ENCODE measurements at regions not wholly inside any gene's neighbourhood (a gene's known extent, or its start where the extent isn't known, plus 50 kb on each side); places are given as distances from the start of the nearest gene placed in this dataset.

- TF ChIP-seq CTCF (IDR thresholded peaks at IDR 0.05) = no peak
- no peak for TF ChIP-seq EP300 (IDR thresholded peaks at IDR 0.05)
Measured at GRCh38 chrX:4735299-4735698, 1021.9 kb upstream of the PRKX start.
